NCI-H128 (cell line): ENCODE measurements at regions not wholly inside any gene's neighbourhood (a gene's known extent, or its start where the extent isn't known, plus 50 kb on each side); places are given as distances from the start of the nearest gene placed in this dataset.

Experiments used
- DNase-seq: peaks from one replicate; lab custom pipeline; 2025; ENCODE audit not compliant: unreplicated experiment; lab: John Stamatoyannopoulos, UW

DNA sequence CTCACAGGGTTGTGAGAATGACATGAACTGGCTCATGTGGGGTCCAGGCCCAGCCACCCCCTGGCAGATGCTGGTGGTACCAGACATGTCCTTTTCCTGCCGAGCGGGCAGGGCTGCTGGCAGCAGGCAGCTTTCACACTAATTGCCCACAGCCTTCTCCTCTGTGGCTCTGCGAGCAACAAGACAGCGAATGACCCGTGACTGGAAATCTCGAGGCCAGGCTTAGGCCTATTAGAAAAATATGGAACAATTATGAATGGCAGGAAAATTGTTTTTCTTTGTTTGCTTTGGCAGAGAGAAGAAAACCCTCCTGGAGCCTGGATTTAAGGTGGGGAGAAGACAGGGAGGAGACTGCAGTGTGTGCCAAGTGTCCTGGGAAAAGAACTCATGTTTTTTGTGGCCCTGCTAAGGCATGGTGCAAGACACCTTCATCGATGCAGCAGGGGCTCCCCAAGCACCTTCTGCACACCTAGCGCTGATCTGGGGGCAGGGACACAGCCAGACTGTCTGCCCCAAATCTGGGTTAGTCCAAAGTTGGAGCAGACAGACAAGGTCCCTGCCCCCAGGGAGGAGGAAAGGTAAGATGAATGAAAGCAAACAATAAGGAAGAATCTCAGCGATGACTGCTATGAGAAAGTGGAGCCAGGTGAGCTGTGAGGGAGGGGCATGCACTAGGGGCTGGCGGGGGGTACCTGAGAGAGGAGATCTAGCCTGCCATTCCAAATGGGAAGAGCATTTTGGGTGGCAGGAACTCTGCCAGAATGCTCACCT lies 193.8 kb upstream of the TLE3 start:
- no peak for DNase-seq

DNA sequence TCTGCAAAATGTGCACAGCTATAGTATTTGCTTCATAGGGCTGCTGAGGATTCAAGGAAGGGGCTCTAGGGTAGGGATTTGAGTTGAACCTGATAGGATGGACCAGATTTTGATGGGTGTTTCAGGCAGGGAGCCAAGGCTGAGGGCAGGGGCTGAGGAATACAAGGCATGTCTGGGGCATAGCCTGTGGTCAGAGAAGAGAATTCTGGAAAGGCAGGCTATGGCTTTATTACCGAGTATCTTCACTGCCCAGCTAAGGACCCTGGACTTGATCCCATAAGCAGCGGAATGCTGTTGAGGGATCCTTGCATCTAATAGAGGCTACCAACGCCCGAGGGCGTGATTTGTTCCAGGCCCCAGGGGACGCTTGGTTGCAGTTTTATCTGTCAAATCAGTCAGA lies 193.0 kb upstream of the TLE3 start:
- no peak for DNase-seq

DNA sequence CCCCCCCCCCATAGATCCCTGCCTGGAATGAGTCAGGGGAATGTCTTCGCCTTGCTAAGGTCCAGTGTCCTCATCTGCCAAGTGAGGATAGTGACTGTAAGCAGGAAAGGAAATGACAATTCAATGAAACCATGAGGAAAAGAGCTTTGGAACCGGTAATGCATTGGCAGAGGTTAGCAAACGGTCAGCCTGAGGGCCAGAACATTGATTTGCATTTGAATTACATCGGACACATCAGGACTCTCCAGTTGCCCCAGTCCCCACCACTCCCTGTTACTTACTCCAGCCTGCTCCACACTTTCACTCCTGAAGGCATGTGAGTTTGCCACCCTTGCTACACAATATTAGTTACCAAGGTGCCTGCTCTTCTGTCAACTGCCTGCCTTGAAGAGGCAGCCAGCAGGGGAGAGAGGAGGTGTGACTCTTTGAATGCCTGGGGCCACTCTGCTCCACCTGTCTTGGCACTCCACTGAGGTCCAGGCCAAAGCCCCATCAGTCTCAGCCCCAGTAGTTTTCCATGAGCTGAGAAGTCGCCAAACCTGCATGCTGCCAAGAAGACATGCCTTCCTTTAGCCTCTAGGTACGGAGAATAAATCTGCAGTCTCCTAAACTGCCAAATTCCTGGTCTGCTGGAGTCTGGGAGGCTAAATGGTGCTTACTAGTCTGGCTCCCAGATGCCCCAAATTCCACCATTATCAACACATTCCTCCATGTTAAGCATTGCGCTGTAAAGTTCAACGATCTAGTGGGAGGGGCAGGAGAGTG lies 191.7 kb upstream of the TLE3 start:
- no peak for DNase-seq

DNA sequence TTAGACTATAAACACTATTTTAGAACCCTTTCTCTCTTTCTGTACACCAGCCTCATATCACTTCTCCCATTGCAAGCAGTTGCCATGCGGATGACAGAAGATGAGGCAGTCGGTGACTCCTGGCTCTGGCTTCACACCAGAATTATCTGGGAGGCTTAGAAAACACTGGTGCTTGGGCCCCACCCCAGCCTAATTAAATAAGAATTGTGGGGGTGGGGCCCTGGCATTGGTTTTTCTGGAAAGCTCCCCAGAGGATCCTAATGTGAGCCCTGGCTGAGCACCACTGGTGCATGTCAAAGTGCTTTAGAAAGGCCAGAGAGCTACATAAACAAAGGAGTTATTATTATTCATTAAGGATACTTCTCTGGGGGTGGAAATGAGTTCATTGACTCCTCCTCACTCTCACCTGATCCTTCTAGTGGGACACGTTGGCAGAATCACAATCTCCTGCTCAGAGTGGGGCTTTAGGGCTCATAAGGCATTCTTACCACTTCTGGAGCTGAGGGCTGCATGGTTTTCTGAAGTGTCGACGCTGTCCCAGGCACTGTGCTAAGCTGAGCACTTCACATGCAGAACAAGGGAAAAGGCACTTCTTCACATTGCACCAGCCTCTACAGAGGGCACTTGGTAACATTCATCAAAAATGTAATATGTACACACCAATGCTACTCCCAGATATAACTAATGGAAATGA lies 188.5 kb upstream of the TLE3 start:
- DNase-seq = no peak

DNA sequence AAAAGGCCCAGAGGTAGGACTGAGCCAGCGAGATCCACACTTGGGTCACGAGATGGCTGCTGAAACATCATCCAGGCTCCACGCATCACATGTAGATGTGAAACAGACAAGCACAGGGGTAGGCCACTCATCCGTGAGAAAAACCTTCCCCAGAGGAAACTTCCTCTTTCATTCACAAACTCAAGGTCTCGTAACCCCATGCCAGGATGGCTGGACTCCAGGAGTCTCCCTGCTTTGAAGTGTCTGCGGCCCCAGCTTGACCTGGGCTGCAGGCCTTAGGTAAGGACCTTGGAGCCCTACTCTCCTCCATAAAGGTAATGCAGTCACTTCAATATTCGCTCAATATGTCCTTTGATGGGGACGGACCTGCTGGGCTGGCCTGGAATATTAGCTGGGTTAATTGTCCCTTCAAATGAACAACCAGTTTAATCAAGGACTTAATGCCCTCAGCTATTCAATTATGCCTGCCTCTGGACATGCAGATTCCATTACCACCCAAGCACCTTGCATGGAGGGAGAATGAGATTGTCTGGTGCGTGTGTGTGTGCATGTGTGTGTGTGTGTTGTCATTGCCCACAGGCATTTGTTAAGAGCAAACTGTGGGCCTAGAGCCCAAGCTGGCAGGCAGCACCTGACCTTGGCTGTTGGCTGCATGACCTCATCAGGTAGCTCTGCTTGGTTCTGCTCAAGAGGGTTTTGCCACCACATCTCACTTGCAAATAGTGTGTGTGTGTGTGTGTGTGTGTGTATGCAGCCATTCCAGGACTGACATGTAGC lies 186.9 kb upstream of the TLE3 start:
- DNase-seq = no peak

DNA sequence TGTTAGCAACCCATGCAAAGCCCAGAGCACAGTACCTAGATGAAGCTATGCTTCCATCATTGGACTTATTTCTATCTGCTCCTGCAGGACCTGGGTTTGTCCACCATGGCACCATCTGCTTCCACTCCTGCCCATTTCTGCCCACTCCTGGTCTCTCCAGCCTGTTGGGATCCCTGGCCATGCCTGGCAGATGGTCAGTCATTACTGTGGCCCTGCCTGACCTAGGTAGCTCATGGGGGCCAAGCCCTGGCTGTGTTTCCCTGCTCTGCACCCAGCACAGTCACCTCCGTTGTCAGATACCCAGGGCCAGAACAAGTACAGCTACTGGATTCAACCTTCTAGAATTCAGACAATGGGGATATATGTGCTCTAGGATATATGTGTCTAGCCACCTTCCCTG lies 185.8 kb upstream of the TLE3 start:
- no peak for DNase-seq

DNA sequence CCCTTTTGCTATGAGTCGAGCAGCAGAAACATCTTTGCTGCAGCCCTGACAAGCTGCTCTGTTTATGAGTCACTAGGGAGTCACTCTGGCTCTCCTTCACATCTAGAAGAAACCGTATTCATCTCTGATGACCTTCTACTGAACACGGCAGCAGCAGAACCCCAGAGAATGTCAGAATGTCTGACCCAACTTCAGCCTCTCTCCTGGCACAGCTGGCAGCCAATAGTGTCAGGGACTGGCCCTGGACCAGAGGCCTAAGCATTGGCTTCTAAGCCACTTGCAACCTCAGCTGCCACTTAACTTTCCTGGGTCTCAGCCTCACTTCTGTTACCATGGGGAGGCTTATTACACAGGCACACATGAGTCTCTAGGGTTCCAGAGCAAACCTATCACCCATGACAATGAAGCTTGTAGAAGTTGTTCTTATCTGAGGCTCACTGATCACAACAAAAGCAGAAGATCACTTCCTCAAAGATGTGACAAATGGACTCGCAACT lies 184.1 kb upstream of the TLE3 start:
- no peak for DNase-seq

DNA sequence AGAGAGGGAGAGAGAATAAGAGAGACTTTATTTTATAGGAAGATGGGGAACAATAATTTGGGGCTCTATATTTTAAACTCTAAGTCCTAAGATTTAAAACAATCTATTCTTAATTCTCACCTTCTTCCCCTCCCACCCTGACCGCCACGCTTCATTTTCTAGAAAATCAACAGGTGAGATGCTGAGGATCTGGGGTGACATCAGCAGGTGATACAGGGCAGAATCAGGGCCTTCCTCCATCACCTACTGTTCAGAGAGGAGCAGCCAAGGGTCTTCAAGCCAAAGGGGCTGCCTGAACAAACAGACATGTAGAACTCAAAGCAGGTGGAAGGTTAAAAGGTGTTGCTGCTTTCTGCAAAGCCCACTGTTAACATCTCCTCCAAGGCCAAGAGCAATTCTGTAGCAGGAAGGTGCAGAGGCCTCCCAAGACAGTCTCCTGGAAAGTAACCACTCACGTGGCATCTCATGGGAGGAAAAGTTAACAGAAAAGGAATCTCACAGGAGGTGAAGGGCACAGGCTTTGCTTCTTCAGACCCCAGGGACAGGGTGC lies 183.6 kb upstream of the TLE3 start:
- no peak for DNase-seq

DNA sequence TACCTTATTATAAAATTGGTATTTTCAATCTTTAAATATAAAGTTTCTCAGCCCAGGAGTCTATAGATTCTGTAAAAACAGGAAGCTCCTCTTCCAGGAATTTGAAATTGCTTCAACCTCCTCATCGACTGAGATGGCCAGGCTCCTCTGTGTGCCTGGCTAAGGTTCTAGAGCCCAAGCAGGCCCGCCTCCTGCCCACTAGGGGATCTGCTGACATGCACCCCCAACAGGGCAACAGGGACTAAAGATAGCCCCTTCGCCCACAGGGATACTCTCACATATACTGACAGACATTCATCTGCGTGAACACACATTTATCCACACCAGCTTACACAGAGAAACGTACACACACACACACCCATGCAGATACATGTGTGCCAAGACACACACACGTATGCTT lies 183.1 kb upstream of the TLE3 start:
- no peak for DNase-seq

DNA sequence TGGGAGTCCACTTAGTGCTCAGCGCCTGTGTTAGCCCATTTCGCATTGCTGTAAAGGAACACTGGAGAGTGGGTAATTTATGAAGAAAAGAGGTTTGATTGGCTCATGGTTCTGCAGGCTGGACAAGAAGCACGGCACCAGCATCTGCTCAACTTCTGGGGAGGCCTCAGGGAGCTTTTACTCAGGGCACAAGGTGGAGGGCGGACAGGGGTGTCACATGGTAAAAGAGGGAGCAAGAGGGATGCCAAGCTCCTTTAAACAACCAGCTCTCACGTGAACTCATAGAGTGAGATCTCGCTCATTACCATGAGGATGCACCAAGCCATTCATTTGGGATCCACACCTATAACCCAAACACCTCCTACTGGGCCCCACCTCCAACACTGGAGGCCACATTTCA lies 181.4 kb upstream of the TLE3 start:
- no peak for DNase-seq

DNA sequence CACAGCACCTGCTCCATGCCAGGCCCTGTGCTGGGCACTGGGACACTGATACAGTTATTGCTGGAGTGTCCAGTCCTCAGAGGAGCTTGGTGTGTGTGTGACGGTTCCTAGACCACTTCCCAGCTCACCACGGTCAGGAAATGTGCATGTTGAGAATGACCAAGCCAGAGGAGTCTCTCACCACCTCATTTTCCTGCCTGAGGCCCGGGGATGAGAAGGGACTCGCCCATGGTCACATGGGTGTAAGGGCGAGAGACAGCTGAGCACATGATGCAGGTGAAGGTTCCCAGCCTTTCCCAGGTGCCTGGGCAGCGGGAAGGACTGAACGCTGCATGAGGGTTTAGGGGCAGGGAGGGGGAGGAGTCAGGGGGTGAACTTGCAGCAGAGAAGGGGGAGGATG lies 180.9 kb upstream of the TLE3 start:
- no peak for DNase-seq

DNA sequence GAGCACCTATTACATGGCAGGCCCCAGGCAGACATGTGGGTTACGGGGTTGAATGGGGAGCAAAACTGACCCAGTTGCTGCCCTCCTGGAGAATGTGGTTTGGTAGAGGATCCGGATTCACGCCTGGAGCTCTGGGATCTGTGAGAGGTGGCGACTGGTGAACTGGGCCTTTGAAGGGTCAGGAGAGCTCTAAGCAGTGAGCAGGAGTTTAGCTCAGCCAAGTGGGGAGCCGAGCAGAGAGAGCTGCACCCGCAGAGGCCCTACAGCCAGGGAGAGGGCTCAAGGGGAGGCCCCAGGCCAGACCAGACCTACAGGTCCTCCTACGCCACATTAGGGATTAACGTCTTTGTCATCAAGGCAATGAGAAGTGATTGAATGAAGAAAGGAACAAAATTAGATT lies 179.8 kb upstream of the TLE3 start:
- no peak for DNase-seq

DNA sequence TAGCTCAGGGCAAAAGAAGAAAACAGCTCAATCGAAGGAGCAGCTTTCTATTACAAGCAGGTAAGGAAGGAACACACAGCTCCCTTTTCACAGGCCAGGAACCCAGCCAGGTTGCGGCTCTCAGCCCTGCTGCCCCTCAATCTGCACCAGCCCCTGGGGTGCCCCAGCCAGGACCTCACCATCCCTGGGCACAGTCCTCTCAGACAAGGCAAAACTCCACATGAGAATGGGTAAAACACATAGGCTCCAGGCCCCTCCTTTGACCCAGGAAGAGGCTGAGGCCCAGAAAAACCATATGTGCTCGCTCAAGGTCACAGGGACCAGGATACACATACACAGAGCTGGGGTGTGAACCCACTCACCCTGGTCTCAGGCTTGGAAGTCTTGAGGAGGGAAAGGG lies 178.7 kb upstream of the TLE3 start:
- DNase-seq = no peak

DNA sequence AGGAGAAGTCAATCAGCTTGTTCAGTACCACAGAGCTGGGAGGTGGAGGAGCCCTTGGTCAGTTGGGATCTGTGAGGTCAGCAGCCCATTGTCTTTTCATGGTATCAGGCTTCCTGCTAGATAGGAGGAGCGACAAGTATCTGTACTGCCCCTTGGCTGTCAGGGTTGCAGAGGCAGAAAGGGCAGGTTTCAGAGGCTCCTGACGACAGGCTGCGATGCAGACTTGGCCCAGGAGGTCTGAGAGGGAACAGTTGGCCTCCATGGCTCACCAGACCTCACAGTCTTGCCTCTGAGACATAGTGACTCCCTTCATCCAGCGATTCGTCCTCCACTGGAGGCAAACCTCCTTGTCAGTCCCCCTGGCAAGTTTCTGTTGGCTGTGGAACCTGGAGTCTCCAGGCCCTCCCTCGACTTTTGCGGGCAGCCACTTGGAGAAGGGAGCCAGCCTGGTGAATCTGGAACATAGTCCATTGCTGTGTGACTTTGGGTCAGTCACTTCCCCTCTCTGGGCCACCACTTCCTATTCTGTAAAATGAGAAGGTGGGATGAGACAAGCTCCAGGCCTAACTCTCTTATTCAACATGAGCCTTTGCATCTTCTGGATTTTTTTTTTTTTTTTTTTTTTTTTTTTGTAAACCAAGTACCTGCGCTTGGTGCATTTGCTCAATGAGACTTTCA lies 177.9 kb upstream of the TLE3 start:
- no peak for DNase-seq

DNA sequence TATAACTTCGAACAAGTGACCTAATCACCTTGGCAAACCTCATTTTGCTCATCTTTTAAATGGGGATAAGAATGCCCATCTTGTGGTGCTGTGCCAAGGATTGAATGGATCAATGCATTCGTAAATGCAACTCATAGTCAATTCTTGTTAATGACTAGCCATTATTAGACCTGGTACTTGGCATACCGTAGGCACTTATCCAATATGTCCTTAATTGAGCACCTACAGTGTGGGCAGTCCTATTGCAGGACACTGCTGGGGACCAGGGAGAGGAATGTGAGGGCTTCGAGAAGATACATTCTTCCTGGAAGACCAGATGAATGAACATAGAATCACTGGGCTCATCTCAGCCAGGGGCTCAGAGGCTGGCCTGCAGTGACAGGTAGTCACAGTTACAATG lies 177.2 kb upstream of the TLE3 start:
- no peak for DNase-seq

DNA sequence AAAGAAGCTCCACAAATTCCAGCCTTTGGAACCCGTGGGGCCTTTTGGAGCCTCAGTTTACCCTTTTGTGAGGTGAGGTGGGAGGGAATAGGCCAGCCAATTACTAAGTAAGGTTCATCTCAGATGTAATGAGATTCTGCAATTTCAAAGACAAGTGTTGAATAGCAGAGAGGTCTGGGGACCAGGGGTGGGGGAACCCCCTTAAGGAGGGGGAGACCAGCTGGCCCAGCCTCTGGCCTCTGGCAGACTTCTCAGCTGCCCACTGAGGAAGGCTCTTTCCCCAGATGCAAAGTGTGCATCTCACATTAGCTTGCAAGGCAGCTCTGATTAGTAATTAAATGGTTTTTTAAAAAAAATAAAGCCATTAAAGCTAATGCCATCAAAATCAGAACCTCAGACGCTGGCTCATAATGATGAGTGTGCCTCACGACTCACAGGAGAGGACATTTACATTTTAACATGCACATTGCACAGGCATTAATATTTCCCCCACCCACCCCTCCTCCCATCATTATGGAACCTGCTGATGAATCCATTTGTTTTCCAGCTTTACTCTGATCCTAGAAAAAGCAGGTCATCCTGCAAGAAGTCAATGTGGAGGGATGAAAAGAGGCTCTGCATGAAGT lies 176.7 kb upstream of the TLE3 start:
- no peak for DNase-seq

DNA sequence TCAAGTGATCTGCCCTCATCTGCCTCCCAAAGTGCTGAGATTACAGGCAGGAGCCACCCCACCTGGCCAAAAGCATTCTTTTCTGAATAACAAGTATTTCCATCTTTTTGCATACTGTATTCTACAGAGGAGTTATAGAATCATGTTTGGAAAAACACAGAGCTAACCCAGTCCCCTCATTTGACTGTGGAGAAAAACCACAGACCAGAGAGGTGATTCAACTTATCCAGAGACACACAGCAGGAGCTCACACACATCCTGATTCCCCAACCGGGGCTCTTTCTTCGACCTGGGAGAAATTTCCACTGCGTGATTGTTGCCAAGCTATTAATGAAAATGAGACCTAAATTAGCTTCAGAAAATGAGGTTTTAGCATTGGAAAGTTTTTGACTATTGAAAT lies 176.1 kb upstream of the TLE3 start:
- DNase-seq = no peak

DNA sequence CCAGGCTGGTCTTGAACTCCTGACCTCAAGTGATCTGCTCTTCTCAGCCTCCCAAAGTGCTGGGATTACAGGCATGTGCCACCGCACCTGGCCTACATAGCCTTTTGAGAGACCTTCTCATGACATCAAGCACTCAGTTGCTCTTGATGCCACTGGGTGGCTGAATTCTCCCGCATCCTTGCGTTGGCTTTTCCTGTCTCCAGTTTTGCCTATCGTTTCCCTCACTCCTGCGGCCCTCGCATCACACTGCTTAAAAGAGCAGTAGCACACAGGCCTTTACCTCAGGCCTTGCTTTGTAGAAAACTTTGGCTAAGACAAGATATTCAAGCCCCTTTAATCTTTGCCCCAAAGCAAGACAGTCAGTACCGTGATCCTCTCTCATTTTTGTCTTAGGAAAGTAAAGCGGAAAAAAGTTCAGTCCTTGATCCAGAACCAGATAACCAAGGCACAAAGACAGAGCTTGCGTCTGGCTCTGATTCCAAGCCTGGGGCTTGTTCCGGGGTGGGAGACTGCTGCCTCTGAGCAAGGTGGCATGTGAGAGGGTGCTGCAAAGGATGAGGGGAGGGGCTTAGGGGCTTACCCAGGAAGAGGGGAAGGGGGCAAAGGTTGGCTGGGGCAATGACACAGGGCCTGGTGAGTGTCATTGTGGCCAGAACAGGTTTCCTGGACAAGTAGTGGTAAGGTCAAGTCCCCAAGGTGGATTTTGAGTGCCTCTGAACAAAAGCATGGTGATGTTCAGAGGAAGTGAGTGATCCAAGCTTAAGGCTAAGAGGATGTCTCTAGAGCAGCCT lies 175.0 kb upstream of the TLE3 start:
- DNase-seq = no peak

DNA sequence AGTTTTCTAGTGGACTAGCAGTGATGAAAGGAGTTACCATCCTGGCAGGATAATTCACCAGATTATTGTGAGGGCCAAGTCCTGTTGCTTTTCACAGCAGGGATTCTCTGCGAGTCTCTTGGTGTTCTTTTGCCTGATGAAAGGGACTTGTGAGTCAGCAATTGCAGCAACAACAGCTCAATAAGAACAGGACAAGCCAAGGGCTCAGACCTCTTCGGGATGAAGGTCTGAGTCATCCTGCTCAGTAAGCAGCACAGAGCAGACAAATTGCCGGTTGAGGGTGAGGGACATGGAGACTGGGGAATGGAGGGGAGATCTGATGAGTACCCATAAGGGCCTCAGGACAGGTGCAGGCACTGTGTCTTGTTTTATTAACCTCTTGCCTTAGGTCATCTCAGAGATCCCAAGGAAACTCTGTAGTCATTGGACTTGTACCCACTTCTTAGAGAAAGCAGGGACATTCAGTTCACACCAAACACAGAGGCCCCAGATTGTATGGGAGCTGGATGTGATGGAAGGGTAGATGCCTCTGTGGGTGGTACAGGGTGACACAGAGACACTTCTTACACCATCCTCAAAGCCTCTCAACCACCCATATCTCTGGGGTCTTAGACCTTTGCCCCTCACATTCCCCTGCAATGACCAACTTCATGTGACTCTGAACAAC lies 173.8 kb upstream of the TLE3 start:
- no peak for DNase-seq
